Kasumi-1 (cell line): ENCODE measurements at regions not wholly inside any gene's neighbourhood (a gene's known extent, or its start where the extent isn't known, plus 50 kb on each side); places are given as distances from the start of the nearest gene placed in this dataset.

Experiments used
- DNase-seq, 2 experiments: peaks; one replicate each; lab custom pipeline; 2025; lab: John Stamatoyannopoulos, UW

DNA sequence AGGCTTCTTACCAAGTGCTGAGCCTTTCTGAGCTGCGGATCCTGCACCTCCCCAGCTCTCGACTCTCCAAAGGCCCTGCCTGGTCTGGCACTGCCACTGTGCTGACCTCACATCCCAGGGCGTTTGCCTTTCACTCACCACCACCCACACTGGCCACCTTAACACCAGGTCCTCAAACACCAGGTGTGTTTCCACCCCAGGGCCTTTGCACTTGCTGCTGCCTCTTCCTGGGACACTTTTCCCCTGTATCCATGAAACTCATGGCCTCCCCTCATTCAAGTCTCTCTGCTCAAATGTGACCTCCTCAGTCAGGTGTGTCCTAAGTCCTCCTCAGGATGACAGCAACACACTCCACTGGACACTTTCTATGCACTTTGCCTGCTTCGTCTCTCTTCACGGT, 51.4 kb upstream of the ANO1 start:
- no peak for DNase-seq

DNA sequence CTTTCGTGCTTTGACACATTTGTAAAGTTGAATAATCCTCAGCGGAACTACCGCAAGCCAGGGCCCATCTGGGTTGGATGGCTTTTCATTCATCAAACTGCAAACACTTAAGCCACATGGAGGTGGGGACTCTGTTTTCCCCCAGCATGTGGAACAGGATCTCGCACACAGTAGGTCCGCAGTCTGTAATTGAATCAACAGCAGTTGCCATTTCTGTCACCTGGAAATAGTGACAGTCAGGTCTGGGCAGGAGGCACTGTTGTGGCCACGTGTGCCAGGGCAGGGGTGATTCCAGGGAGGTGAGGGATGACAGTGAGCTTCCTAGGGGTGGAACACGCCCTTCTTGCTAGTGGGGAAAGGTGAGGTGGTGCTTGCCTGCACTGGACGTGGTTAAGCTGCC, 50.7 kb upstream of the ANO1 start:
- DNase-seq: no peak

- no peak for DNase-seq
These were observed 49.8 kb upstream of the ANO1 start for GRCh38 chr11:70028147-70028855.
